A673 (cell line): ENCODE measurements at regions not wholly inside any gene's neighbourhood (a gene's known extent, or its start where the extent isn't known, plus 50 kb on each side); places are given as distances from the start of the nearest gene placed in this dataset.

Source experiments
- EZH2 ChIP-seq: fragments of 200-600 bp; sonication (generic); IDR thresholded peaks from 2 replicates; pipeline ENCODE4 v1.6.1; 2017; ENCODE audit warnings: borderline replicate concordance, low read depth, mild to moderate bottlenecking, mixed read lengths, antibody characterized with exemption, low read length; ENCODE audit not compliant: poor library complexity, severe bottlenecking
- TF ChIP-seq, protein P1 (sequence below): fragments of 300-800, 200-600 bp; sonication (generic); conservative IDR thresholded peaks from 2 replicates; pipeline ENCODE4 v1.5.1; 2017; ENCODE audit warnings: low read depth, mild to moderate bottlenecking, antibody characterized with exemption, low read length, moderate library complexity, mixed read lengths

DNA sequence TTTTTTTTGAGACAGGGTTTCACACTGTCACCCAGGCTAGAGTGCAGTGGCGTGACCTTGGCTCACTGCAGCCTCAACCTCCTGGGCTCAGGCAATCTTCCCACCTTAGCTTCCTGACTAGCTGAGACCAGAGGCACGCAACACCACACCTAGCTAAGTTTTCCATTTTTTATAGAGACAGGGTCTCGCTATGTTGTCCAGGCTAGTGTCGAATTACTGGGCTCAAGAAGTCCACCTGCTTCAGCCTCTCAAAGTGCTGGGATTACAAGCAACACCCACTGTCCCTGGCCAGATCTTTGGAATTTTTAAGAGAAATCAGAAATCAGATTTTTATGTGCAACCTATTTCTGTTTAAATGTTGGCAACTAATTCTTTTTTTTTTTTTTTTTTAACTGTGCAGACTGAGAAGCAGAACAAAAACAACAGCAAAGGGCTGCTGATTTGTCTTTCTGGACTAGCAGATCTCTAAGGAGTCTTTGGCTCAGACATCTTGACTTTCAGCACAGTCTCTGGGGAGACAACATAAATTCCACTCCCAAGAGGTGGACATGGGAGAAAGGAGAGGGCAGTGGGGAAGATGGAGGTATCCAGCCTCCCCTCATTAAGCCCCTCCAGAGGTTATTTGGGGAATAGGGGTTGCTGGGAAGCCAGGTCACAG is 54.4 kb upstream of the FABP6 start:
- TF ChIP-seq, protein P1, sequence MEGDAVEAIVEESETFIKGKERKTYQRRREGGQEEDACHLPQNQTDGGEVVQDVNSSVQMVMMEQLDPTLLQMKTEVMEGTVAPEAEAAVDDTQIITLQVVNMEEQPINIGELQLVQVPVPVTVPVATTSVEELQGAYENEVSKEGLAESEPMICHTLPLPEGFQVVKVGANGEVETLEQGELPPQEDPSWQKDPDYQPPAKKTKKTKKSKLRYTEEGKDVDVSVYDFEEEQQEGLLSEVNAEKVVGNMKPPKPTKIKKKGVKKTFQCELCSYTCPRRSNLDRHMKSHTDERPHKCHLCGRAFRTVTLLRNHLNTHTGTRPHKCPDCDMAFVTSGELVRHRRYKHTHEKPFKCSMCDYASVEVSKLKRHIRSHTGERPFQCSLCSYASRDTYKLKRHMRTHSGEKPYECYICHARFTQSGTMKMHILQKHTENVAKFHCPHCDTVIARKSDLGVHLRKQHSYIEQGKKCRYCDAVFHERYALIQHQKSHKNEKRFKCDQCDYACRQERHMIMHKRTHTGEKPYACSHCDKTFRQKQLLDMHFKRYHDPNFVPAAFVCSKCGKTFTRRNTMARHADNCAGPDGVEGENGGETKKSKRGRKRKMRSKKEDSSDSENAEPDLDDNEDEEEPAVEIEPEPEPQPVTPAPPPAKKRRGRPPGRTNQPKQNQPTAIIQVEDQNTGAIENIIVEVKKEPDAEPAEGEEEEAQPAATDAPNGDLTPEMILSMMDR: no peak
- TF ChIP-seq EZH2: no peak
